ENCODE measurements at regions not wholly inside any gene's neighbourhood (a gene's known extent, or its start where the extent isn't known, plus 50 kb on each side); places are given as distances from the start of the nearest gene placed in this dataset.
"Not testable (repeated sequence)": the region's sequence is repeated elsewhere in the genome, so short reads cannot be mapped to it uniquely, and the experiment has no call there.

- TF ChIP-seq SUZ12 (IDR thresholded peaks at IDR 0.05; ENCODE audit: extremely low read depth, insufficient read depth, insufficient read length); ZNF274 (IDR thresholded peaks at IDR 0.05; ENCODE audit: low read depth, low read length): not testable (repeated sequence)
Observed at GRCh38 chr5:1618296-1618865, 94.6 kb upstream of the LPCAT1 start.
